22Rv1 (cell line): ENCODE measurements at regions not wholly inside any gene's neighbourhood (a gene's known extent, or its start where the extent isn't known, plus 50 kb on each side); places are given as distances from the start of the nearest gene placed in this dataset.

Source experiments
- ZFX ChIP-seq: fragments of 450-650 bp; IDR thresholded peaks from 2 replicates; pipeline ENCODE4 v1.6.1; 2017; ENCODE audit warnings: antibody characterized with exemption, borderline replicate concordance
- TF ChIP-seq, protein P1 (sequence below): fragments of 450-650 bp; IDR thresholded peaks from 2 replicates; pipeline ENCODE4 v1.5.1; 2017; ENCODE audit warnings: mild to moderate bottlenecking

DNA sequence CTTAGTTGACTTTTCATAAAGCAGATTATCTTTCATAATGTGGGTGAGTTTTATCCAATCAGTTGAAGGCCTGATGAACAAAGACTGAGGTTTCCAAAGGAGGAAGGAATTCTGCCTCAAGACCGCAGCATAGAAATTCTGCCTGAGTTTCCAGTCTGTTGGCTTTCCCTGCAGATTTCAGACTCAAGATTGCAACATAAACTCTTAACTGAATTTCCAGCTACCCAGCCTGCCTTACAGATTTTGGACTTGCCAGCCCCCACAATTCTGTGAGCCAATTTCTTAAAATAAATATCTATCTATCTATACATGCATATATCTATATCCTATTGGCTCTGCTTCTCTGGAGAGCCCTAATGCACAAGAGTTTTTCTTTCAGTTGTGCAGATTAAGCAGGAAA lies 57.3 kb upstream of the SMLR1 start:
- TF ChIP-seq, protein P1, sequence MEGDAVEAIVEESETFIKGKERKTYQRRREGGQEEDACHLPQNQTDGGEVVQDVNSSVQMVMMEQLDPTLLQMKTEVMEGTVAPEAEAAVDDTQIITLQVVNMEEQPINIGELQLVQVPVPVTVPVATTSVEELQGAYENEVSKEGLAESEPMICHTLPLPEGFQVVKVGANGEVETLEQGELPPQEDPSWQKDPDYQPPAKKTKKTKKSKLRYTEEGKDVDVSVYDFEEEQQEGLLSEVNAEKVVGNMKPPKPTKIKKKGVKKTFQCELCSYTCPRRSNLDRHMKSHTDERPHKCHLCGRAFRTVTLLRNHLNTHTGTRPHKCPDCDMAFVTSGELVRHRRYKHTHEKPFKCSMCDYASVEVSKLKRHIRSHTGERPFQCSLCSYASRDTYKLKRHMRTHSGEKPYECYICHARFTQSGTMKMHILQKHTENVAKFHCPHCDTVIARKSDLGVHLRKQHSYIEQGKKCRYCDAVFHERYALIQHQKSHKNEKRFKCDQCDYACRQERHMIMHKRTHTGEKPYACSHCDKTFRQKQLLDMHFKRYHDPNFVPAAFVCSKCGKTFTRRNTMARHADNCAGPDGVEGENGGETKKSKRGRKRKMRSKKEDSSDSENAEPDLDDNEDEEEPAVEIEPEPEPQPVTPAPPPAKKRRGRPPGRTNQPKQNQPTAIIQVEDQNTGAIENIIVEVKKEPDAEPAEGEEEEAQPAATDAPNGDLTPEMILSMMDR, result no peak
- no peak for TF ChIP-seq ZFX
